Spinal cord (tissue), 9 donors: ENCODE measurements at regions not wholly inside any gene's neighbourhood (a gene's known extent, or its start where the extent isn't known, plus 50 kb on each side); places are given as distances from the start of the nearest gene placed in this dataset.

ENCODE experiments used
- DNase-seq, 6 donors: peaks; one replicate each; pipeline versions ENCODE4 v3.0.0 to v3.0.0-alpha.2; 2013 to 2015; ENCODE audit warnings: low spot score in 6 of 6, low read depth in 4 of 6
- H3K27ac ChIP-seq: one replicate; pipeline ENCODE4 v1.5.1; 2013; ENCODE audit warnings: low read depth, low read length, control low read depth
- H3K27me3 ChIP-seq: one replicate; pipeline ENCODE4 v1.6.1; 2013; ENCODE audit warnings: low read length; ENCODE audit not compliant: control insufficient read depth, insufficient read depth
- H3K36me3 ChIP-seq: one replicate; pipeline ENCODE4 v1.6.1; 2013; ENCODE audit warnings: low read length; ENCODE audit not compliant: control insufficient read depth, insufficient read depth
- H3K4me1 ChIP-seq: one replicate; pipeline ENCODE4 v1.6.1; 2013; ENCODE audit warnings: low read length; ENCODE audit not compliant: control insufficient read depth, insufficient read depth
- H3K4me3 ChIP-seq: one replicate; pipeline ENCODE4 v1.5.1; 2013; ENCODE audit warnings: low read depth, low read length, control low read depth
- H3K9me3 ChIP-seq: one replicate; pipeline ENCODE4 v1.6.1; 2013; ENCODE audit warnings: low read length; ENCODE audit not compliant: control insufficient read depth, insufficient read depth
- WGBS: methylation state at CpG from one replicate; pipeline ENCODE4 v1.1.5; 2013; ENCODE audit warnings: missing lambda C conversion rate; ENCODE audit not compliant: insufficient coverage; 5-methylcytosine and 5-hydroxymethylcytosine counted together
- donor health status: healthy.

DNA sequence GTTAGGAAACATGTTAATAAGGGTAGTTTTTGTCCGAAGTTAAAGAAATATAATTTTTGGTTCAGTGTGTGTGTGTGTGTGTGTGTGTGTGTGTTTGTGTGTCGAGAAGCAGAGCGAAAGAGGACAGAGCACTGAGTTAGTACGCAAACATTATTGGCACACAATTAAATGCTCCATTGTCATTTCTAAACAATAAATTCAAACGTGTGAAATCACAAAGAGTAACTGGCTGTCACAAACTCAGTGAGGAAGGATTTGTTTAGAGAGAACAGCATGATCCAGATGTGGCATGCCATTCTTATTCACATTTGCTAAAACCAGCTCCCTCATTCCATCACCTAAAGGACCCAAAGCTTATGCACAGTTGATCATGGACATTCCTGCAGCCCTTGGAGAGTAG, 970.8 kb downstream of the DTWD2 start:
- no CpG with 5 or more reads among the region's 5 CpGs for WGBS
- H3K27ac ChIP-seq = no peak overlapping the region
- no peaks in the 10 kb centered on the region for H3K27me3 ChIP-seq
- DNase-seq = no peak
- H3K9me3 ChIP-seq = no peaks in the 10 kb centered on the region
- H3K4me1 ChIP-seq = no peaks in the 10 kb centered on the region
- H3K4me3 ChIP-seq = no peak overlapping the region
- no peaks in the 10 kb centered on the region for H3K36me3 ChIP-seq

DNA sequence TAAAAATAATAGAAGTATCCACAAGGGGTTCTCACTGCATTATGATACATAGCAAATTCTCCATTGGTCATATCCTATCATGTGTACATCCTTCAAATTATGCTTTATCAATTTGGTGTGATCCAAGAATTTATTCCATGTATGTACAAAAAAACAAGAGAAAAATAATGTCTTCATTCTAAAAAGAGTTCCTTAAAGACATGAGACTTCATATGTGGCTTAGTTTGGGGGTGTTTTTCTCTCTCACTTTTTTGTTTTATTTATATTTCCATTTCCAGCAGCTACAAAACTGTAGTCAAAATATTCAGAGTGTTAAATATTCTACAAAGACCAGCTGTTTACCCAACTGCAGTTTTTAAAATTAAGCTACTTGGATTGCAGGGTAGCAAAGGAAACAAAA, 972.0 kb downstream of the DTWD2 start:
- no peak overlapping the region for H3K27ac ChIP-seq
- H3K4me1 ChIP-seq = no peaks in the 10 kb centered on the region
- no peaks in the 10 kb centered on the region for H3K9me3 ChIP-seq
- no peaks in the 10 kb centered on the region for H3K27me3 ChIP-seq
- H3K36me3 ChIP-seq = no peaks in the 10 kb centered on the region
- no peak for DNase-seq
- H3K4me3 ChIP-seq = no peak overlapping the region

DNA sequence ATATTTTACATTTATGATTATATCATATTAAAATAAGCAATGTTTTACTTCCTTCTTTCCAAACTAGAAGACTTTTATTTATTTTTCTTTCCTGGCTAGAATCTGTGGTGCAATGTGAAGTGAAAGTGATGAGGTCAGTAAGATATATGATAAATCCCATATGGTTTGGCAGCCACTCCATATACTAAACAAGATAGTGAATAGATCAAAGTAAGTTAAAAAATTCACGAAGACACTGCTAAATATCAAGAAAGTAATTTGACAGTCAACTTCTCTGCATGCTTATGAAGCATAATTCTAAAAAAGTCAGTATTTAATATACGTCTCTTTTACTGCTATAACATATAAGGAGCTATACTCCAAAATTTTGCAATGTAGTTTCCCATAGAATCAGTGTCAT, 972.8 kb downstream of the DTWD2 start:
- WGBS = no CpG with 5 or more reads among the region's 2 CpGs
- no peaks in the 10 kb centered on the region for H3K4me1 ChIP-seq
- no peaks in the 10 kb centered on the region for H3K27me3 ChIP-seq
- no peak overlapping the region for H3K4me3 ChIP-seq
- DNase-seq = no peak
- H3K9me3 ChIP-seq = no peaks in the 10 kb centered on the region
- H3K36me3 ChIP-seq = no peaks in the 10 kb centered on the region
- H3K27ac ChIP-seq = no peak overlapping the region

DNA sequence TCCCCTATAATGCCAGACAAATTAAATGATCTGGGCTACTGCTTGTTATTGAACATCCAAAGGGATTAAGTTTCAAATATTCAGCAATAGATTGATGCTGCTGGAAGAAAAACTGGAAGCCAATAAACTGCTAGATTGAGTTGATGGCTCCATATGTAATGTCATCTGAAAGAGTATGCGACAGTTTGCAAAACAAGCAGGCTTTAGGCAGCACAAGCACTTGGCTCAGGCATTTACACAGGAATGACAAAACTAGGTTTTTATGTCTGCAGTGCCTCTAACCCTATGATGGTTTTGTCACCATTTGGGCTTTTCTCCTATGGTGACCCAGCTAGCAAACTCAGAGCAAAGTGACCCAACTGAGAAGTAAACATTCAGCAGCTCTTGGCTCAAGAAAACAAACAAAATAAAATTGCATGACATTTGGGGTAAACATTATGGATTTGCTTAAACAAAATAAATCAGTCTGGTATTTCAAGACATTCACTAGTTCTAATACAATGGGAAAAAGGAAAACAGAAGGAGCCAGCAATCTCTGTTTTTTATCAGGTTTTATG, 978.5 kb downstream of the DTWD2 start:
- H3K27ac ChIP-seq = no peak overlapping the region
- 91% methylated on average over 1 of the region's 1 CpG for WGBS
- DNase-seq = peak in 2 of 6 donors; percentile 6 to 52
- H3K4me3 ChIP-seq = no peak overlapping the region
- no peaks in the 10 kb centered on the region for H3K9me3 ChIP-seq
- no peaks in the 10 kb centered on the region for H3K4me1 ChIP-seq
- H3K27me3 ChIP-seq = no peaks in the 10 kb centered on the region
- H3K36me3 ChIP-seq = no peaks in the 10 kb centered on the region

DNA sequence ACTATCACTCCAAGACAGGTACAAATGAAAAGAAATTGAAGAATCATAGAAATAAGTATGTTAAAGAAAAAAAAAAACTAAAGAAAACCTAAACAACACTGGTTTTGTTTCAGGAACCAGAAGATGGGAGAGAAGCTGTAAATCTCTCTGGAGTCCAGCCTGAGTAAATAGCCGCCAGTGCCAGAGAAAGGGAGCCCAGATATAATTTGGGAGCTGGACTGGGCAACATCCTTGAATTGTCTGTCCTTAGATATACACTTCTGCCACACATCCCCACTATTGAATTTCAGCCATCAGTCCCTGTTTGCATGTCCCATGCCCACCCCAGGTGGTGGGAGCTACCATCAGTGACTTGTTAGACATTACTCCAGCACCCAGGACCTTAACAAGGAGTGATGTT, 979.6 kb downstream of the DTWD2 start:
- Histone ChIP-seq H3K27me3 (no peaks in the 10 kb centered on the region), H3K36me3 (no peaks in the 10 kb centered on the region), H3K4me1 (no peaks in the 10 kb centered on the region), H3K9me3 (no peaks in the 10 kb centered on the region), H3K4me3 (no peak overlapping the region), H3K27ac (no peak overlapping the region)
- no peak for DNase-seq
- WGBS = no CpG with 5 or more reads among the region's 1 CpG

DNA sequence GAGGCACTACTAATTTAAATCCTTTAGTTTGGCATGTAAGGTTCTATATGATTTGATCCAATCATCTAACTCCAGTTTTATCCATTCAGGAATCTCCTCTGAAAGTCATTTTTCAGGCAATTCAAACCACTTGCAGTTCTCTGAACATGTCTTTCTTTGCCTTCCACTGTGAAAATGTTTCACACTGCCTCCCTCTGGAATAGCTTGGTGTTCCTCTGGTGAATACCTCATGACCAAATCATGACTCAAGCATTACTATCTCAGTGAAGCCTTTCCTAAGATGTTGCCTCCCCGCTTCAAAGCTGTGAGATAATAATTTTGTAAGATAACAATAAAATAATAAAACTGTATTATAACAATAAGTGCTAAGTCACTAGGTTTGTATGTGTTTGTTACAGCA, 981.1 kb downstream of the DTWD2 start:
- Histone ChIP-seq H3K27ac (no peak overlapping the region), H3K27me3 (no peaks in the 10 kb centered on the region), H3K4me1 (no peaks in the 10 kb centered on the region), H3K4me3 (no peak overlapping the region), H3K36me3 (no peaks in the 10 kb centered on the region), H3K9me3 (no peaks in the 10 kb centered on the region)
- no CpG with 5 or more reads among the region's 1 CpG for WGBS
- no peak for DNase-seq

DNA sequence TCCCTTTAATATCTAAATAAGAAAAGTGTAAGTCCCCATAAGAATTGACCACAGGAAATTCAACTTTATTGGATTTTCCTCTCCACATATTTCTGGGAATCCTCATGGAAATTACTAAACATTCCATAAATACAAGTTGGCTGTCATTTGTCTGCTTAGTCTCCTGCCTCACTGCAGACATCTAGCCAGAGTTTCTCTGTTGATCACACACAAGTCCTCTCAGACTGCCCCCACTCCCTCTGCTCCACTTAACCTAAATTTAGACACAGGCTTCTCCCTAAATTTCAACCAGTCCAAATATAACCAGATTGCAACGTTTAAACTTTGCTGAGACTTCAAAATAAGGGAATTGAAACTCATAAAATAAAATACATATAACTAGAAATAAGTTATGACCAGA, 982.1 kb downstream of the DTWD2 start:
- Histone ChIP-seq H3K36me3 (no peaks in the 10 kb centered on the region), H3K4me1 (no peaks in the 10 kb centered on the region), H3K4me3 (no peak overlapping the region), H3K27me3 (no peaks in the 10 kb centered on the region), H3K27ac (no peak overlapping the region), H3K9me3 (no peaks in the 10 kb centered on the region)
- peak in 1 of 6 donors; percentile 14 for DNase-seq
- no CpG with 5 or more reads among the region's 1 CpG for WGBS

DNA sequence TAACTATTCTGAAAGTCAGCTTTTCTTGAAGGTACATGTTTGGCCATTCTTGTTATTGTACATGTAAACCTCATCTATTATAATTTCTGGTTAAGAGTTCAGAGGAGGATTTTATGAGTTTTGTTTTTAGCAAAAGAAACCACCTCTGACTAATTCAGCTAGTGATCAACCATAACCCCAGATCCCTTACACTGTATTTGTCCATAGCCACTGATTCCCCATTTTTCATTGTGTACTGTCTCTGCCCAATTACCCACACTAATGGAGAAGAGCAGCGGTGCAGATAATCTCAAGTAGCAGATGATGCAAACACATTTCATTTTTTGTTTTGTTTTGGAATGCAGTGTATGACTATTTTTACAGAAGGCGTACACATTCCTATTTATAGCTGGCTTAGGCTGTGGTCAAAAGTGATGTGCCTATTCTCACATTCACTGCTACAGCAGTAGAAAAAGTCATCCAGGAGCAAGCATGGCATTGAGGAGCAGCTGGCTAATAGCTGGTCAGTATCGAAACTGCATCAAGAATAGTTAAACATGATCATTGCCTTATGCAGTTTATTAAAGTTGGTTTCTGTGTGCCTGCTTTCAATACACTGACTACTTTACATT, 988.3 kb downstream of the DTWD2 start:
- Histone ChIP-seq H3K27me3 (no peaks in the 10 kb centered on the region), H3K9me3 (no peaks in the 10 kb centered on the region), H3K4me3 (no peak overlapping the region), H3K27ac (no peak overlapping the region), H3K36me3 (no peaks in the 10 kb centered on the region), H3K4me1 (no peaks in the 10 kb centered on the region)
- peak in 1 of 6 donors; percentile 26 for DNase-seq
- WGBS = no CpG with 5 or more reads among the region's 3 CpGs

DNA sequence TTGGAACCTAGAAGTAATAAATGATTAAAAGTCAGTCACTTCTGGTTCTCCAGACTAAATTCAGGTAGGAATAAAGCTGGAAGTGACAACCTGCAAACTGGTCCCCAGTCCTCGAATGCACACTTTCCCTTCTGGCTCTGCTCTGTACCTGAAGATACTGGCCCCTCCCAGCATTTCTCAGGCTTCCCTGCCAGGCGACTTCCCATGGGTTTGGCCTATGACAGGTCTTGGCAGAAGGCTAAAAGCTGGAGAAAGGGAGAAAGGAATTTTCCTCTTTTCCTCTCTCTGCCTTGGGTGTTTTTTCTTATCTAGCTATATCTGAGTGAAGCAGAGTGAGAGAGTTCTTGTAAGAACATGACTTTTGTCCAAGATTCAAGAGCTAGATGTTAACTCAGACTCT, 1005.7 kb downstream of the DTWD2 start:
- H3K27ac ChIP-seq = no peak overlapping the region
- H3K9me3 ChIP-seq = no peaks in the 10 kb centered on the region
- no peaks in the 10 kb centered on the region for H3K36me3 ChIP-seq
- no peak for DNase-seq
- no peaks in the 10 kb centered on the region for H3K4me1 ChIP-seq
- no peak overlapping the region for H3K4me3 ChIP-seq
- no peaks in the 10 kb centered on the region for H3K27me3 ChIP-seq
- no CpG with 5 or more reads among the region's 2 CpGs for WGBS

DNA sequence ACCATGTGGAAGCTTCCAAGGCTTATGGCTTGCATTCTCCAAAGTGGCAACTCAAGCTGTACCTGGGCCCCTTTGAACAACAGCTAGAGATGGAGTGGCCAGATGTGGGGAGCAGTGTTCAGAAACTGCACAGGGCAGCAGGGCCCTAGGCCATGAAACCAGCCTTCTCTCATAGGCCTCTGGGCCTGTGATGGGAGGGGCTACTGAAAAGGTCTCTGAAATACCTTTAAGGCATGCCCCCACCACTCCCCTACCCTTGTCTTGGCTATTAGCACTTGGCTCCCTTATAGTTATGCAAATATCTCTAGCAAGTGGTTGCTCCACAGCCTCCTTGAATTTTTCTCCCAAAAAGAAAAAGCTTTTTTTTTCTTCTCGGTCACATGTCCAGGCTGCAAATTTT, 1014.6 kb downstream of the DTWD2 start:
- no peak for DNase-seq
- Histone ChIP-seq H3K4me1 (no peaks in the 10 kb centered on the region), H3K9me3 (no peaks in the 10 kb centered on the region), H3K27ac (no peak overlapping the region), H3K36me3 (no peaks in the 10 kb centered on the region), H3K27me3 (no peaks in the 10 kb centered on the region), H3K4me3 (no peak overlapping the region)
- no CpG with 5 or more reads among the region's 1 CpG for WGBS
